Limb (tissue), 2 donors: ENCODE measurements at regions not wholly inside any gene's neighbourhood (a gene's known extent, or its start where the extent isn't known, plus 50 kb on each side); places are given as distances from the start of the nearest gene placed in this dataset.
"Not testable (repeated sequence)": the region's sequence is repeated elsewhere in the genome, so short reads cannot be mapped to it uniquely, and the experiment has no call there.

Experiments used
- DNase-seq, 2 donors: peaks; one replicate each; pipeline ENCODE4 v3.0.0-alpha.2; 2016; ENCODE audit errors: extremely low spot score in 2 of 2

- DNase-seq = no peak
These were observed 142.8 kb upstream of the RAI2 start for GRCh38 chrX:18003876-18004275.

GRCh38 chrX:18002791-18003190, 141.7 kb upstream of the RAI2 start:
- DNase-seq = no peak

- no peak for DNase-seq
These were observed 133.3 kb upstream of the RAI2 start for GRCh38 chrX:17994429-17994828.

GRCh38 chrX:17993062-17993461, 132.0 kb upstream of the RAI2 start:
- no peak for DNase-seq

GRCh38 chrX:17990532-17990931, 129.4 kb upstream of the RAI2 start:
- DNase-seq = no peak

- DNase-seq = no peak
These were observed 126.7 kb upstream of the RAI2 start for GRCh38 chrX:17987783-17988182.

GRCh38 chrX:17986977-17987376, 125.9 kb upstream of the RAI2 start:
- DNase-seq = no peak

GRCh38 chrX:17986440-17986839, 125.3 kb upstream of the RAI2 start:
- DNase-seq = no peak

- no peak for DNase-seq
These were observed 123.3 kb upstream of the RAI2 start for GRCh38 chrX:17984415-17984814.

- DNase-seq = no peak
These were observed 122.3 kb upstream of the RAI2 start for GRCh38 chrX:17983389-17983788.

GRCh38 chrX:17977696-17978095, 116.6 kb upstream of the RAI2 start:
- no peak for DNase-seq

GRCh38 chrX:17976955-17977354, 115.9 kb upstream of the RAI2 start:
- no peak for DNase-seq

GRCh38 chrX:17975349-17975748, 114.3 kb upstream of the RAI2 start:
- not testable (repeated sequence) for DNase-seq

GRCh38 chrX:17968367-17968766, 107.3 kb upstream of the RAI2 start:
- no peak for DNase-seq

- no peak for DNase-seq
These were observed 106.8 kb upstream of the RAI2 start for GRCh38 chrX:17967888-17968287.

GRCh38 chrX:17964871-17965270, 103.8 kb upstream of the RAI2 start:
- no peak for DNase-seq

GRCh38 chrX:17960891-17961290, 99.8 kb upstream of the RAI2 start:
- no peak for DNase-seq

GRCh38 chrX:17944833-17945497, 83.9 kb upstream of the RAI2 start:
- no peak for DNase-seq

- not testable (repeated sequence) for DNase-seq
These were observed 80.1 kb upstream of the RAI2 start for GRCh38 chrX:17941171-17941570.

- DNase-seq = no peak
These were observed 78.6 kb upstream of the RAI2 start for GRCh38 chrX:17939724-17940123.

GRCh38 chrX:17933856-17934255, 72.8 kb upstream of the RAI2 start:
- no peak for DNase-seq

- no peak for DNase-seq
These were observed 71.7 kb upstream of the RAI2 start for GRCh38 chrX:17932781-17933180.

- DNase-seq = no peak
These were observed 70.8 kb upstream of the RAI2 start for GRCh38 chrX:17931855-17932254.

- no peak for DNase-seq
These were observed 69.8 kb upstream of the RAI2 start for GRCh38 chrX:17930850-17931249.
